ENCODE measurements at regions not wholly inside any gene's neighbourhood (a gene's known extent, or its start where the extent isn't known, plus 50 kb on each side); places are given as distances from the start of the nearest gene placed in this dataset.

- TF ChIP-seq ZNF704 (tag by site-specific recombination; IDR thresholded peaks at IDR 0.05), result no peak
- no peak for TF ChIP-seq ZNF585B (tag by site-specific recombination; IDR thresholded peaks at IDR 0.05)
- TF ChIP-seq YY2 (tag by site-specific recombination; IDR thresholded peaks at IDR 0.05), result no peak
- no peak for TF ChIP-seq ZNF747 (tag by site-specific recombination; IDR thresholded peaks at IDR 0.05)
- no peak for TF ChIP-seq EGR2 (tag by site-specific recombination; IDR thresholded peaks at IDR 0.05; ENCODE audit: low read depth)
- no peak for TF ChIP-seq ZNF580 (tag by site-specific recombination; IDR thresholded peaks at IDR 0.05)
Observed at GRCh38 chr10:62643606-62644587, 160.6 kb upstream of the ADO start (continued).

GRCh38 chr10:62647375-62648092 lies 157.0 kb upstream of the ADO start:
- H3K4me3 ChIP-seq (ENCODE audit: low read depth, low read length), result no peak overlapping the region
- ChIA-PET CTCF (interaction anchor here (0.6 kb wide), 2 partner anchors 37 to 193 kb away, joined by 3 read pairs; no protein-coding TSS in a partner anchor), POLR2A (no interaction called here)
- no peak overlapping the region for H3K27ac ChIP-seq (ENCODE audit: extremely low read depth, low read depth, low read length)
- H3K4me1 ChIP-seq (ENCODE audit: control insufficient read depth, insufficient read depth, low read length), result no peaks in the 10 kb centered on the region
- H3K9me3 ChIP-seq (ENCODE audit: control insufficient read depth, insufficient read depth, low read depth, low read length), result no peaks in the 10 kb centered on the region
- no peaks in the 10 kb centered on the region for H3K36me3 ChIP-seq (ENCODE audit: control insufficient read depth in 2 of 2, insufficient read depth in 1 of 2, low read length in 2 of 2)
- TF ChIP-seq ZNF239 (tag by site-specific recombination; IDR thresholded peaks at IDR 0.05), result no peak
- no peak for TF ChIP-seq ZNF658 (tag by site-specific recombination; IDR thresholded peaks at IDR 0.05)
- TF ChIP-seq ZNF114 (tag by site-specific recombination; IDR thresholded peaks at IDR 0.05), result no peak
- TF ChIP-seq ZNF112 (tag by site-specific recombination; IDR thresholded peaks at IDR 0.05), result no peak
- no peak for TF ChIP-seq ZNF843 (tag by site-specific recombination; IDR thresholded peaks at IDR 0.05)
- TF ChIP-seq ZSCAN4 (tag by site-specific recombination; IDR thresholded peaks at IDR 0.05), result no peak
- no peak for TF ChIP-seq ATF2 (tag by site-specific recombination; IDR thresholded peaks at IDR 0.05; ENCODE audit: low read depth)
- no peak for TF ChIP-seq ZNF561 (tag by site-specific recombination; IDR thresholded peaks at IDR 0.05; ENCODE audit: borderline replicate concordance)
- no peak for TF ChIP-seq ZNF623 (tag by site-specific recombination; IDR thresholded peaks at IDR 0.05)
- TF ChIP-seq ZNF146 (tag by site-specific recombination; IDR thresholded peaks at IDR 0.05), result no peak
- no peak for TF ChIP-seq CTCF (tag by site-specific recombination; IDR thresholded peaks at IDR 0.05)
- TF ChIP-seq ZNF175 (tag by site-specific recombination; IDR thresholded peaks at IDR 0.05), result no peak
- no peak for TF ChIP-seq ZBTB26 (tag by site-specific recombination; optimal IDR thresholded peaks at IDR 0.05)
- TF ChIP-seq ZNF426 (tag by site-specific recombination; IDR thresholded peaks at IDR 0.05), result no peak
